ENCODE measurements at regions not wholly inside any gene's neighbourhood (a gene's known extent, or its start where the extent isn't known, plus 50 kb on each side); places are given as distances from the start of the nearest gene placed in this dataset.

DNA sequence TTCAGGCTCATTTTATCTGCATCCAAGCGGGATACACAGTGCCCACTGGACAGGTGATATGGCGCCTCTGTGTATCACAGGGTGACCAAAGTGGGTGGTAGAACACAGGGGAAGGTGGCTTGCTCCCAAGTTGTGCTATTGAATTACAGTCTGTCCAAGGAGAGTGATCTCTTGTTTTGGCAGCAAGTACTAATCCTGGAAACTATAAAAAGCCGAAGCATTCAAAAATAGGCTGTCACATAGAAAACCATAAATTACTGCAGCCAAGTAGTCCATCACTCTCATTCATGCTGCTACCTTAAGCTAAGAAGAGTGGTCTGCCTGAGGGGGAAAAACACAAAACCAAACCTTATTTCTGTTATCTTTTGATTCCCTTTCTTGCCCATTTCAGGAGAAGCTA lies 237.1 kb upstream of the POU3F3 start:
- Histone ChIP-seq H3K9me3 (ENCODE audit: low read length) (no peaks in the 10 kb centered on the region), H3K4me3 (ENCODE audit: low read length) (no peak overlapping the region), H3K9me2 (ENCODE audit: insufficient read depth, low read length) (no peaks in the 10 kb centered on the region), H3K9ac (ENCODE audit: low read length) (no peak overlapping the region), H3K27me3 (ENCODE audit: insufficient read depth, low read depth, low read length) (no peaks in the 10 kb centered on the region), H3K27ac (ENCODE audit: low read length) (no peak overlapping the region), H2AFZ (ENCODE audit: low read depth, low read length) (no peak overlapping the region), H3K4me2 (ENCODE audit: low read length) (no peak overlapping the region), H4K20me1 (ENCODE audit: insufficient read depth) (no peaks in the 10 kb centered on the region), H3K36me3 (ENCODE audit: insufficient read depth, low read length) (no peaks in the 10 kb centered on the region), H3K79me2 (replicated peaks; ENCODE audit: insufficient read depth, low read length) (no peaks in the 10 kb centered on the region), H3F3A (ENCODE audit: insufficient read depth, low read length, poor library complexity, severe bottlenecking) (no peaks in the 10 kb centered on the region)
- no peak for TF ChIP-seq TAF1 (IDR thresholded peaks at IDR 0.05; ENCODE audit: low read depth)
- TF ChIP-seq REST (IDR thresholded peaks at IDR 0.05; ENCODE audit: borderline replicate concordance), result no peak
- TF ChIP-seq EZH2 (IDR thresholded peaks at IDR 0.05; ENCODE audit: borderline replicate concordance, insufficient read depth, low read length, poor library complexity, severe bottlenecking), result no peak
- no peak for TF ChIP-seq MXI1 (conservative IDR thresholded peaks at IDR 0.05; ENCODE audit: poor library complexity, severe bottlenecking)
- no peak for TF ChIP-seq RAD21 (conservative IDR thresholded peaks at IDR 0.05)
- peak; percentile 66 for TF ChIP-seq POLR2AphosphoS5 (IDR thresholded peaks at IDR 0.05)
- TF ChIP-seq SMC3 (conservative IDR thresholded peaks at IDR 0.05; ENCODE audit: poor library complexity), result no peak
- peak; percentile 24 for TF ChIP-seq EP300 (conservative IDR thresholded peaks at IDR 0.05; ENCODE audit: poor library complexity, severe bottlenecking)

DNA sequence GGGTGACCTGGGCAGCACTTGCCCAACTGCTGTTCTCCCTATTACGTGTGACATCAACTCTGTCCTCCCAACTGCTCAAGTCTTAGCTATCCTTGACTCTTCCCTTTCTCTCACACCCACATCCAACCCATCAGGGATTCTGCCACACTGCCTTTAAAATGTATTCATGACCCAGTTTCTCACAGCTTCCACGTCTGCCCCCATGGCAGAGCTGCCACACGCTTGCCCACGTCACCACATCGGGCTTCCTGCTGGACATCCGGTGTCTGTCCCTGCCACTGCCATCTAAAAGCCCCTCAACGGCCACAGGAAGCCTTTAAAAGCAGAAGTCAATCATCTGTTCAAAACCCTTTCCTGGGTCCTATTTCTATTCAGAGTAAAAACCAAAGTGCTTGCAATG lies 233.1 kb upstream of the POU3F3 start:
- H3K79me2 ChIP-seq (replicated peaks; ENCODE audit: insufficient read depth, low read length), result no peaks in the 10 kb centered on the region
- H3K9ac ChIP-seq (ENCODE audit: low read length), result no peak overlapping the region
- H3K27ac ChIP-seq (ENCODE audit: low read length), result no peak overlapping the region
- H4K20me1 ChIP-seq (ENCODE audit: insufficient read depth), result no peaks in the 10 kb centered on the region
- H3K4me2 ChIP-seq (ENCODE audit: low read length), result no peak overlapping the region
- no peaks in the 10 kb centered on the region for H3K9me2 ChIP-seq (ENCODE audit: insufficient read depth, low read length)
- H3F3A ChIP-seq (ENCODE audit: insufficient read depth, low read length, poor library complexity, severe bottlenecking), result no peaks in the 10 kb centered on the region
- H2AFZ ChIP-seq (ENCODE audit: low read depth, low read length), result no peak overlapping the region
- H3K27me3 ChIP-seq (ENCODE audit: insufficient read depth, low read depth, low read length), result no peaks in the 10 kb centered on the region
- no peaks in the 10 kb centered on the region for H3K36me3 ChIP-seq (ENCODE audit: insufficient read depth, low read length)
- H3K4me3 ChIP-seq (ENCODE audit: low read length), result no peak overlapping the region
- no peaks in the 10 kb centered on the region for H3K9me3 ChIP-seq (ENCODE audit: low read length)
- TF ChIP-seq TAF1 (IDR thresholded peaks at IDR 0.05; ENCODE audit: low read depth) (no peak), MXI1 (conservative IDR thresholded peaks at IDR 0.05; ENCODE audit: poor library complexity, severe bottlenecking) (no peak), EZH2 (IDR thresholded peaks at IDR 0.05; ENCODE audit: borderline replicate concordance, insufficient read depth, low read length, poor library complexity, severe bottlenecking) (no peak), EP300 (conservative IDR thresholded peaks at IDR 0.05; ENCODE audit: poor library complexity, severe bottlenecking) (no peak), SMC3 (conservative IDR thresholded peaks at IDR 0.05; ENCODE audit: poor library complexity) (no peak), POLR2AphosphoS5 (IDR thresholded peaks at IDR 0.05) (no peak)
- TF ChIP-seq, protein P1, sequence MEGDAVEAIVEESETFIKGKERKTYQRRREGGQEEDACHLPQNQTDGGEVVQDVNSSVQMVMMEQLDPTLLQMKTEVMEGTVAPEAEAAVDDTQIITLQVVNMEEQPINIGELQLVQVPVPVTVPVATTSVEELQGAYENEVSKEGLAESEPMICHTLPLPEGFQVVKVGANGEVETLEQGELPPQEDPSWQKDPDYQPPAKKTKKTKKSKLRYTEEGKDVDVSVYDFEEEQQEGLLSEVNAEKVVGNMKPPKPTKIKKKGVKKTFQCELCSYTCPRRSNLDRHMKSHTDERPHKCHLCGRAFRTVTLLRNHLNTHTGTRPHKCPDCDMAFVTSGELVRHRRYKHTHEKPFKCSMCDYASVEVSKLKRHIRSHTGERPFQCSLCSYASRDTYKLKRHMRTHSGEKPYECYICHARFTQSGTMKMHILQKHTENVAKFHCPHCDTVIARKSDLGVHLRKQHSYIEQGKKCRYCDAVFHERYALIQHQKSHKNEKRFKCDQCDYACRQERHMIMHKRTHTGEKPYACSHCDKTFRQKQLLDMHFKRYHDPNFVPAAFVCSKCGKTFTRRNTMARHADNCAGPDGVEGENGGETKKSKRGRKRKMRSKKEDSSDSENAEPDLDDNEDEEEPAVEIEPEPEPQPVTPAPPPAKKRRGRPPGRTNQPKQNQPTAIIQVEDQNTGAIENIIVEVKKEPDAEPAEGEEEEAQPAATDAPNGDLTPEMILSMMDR (IDR thresholded peaks at IDR 0.05; ENCODE audit: poor library complexity, severe bottlenecking), result no peak
